ENCODE measurements at regions not wholly inside any gene's neighbourhood (a gene's known extent, or its start where the extent isn't known, plus 50 kb on each side); places are given as distances from the start of the nearest gene placed in this dataset.
"Not testable (repeated sequence)": the region's sequence is repeated elsewhere in the genome, so short reads cannot be mapped to it uniquely, and the experiment has no call there.

DNA sequence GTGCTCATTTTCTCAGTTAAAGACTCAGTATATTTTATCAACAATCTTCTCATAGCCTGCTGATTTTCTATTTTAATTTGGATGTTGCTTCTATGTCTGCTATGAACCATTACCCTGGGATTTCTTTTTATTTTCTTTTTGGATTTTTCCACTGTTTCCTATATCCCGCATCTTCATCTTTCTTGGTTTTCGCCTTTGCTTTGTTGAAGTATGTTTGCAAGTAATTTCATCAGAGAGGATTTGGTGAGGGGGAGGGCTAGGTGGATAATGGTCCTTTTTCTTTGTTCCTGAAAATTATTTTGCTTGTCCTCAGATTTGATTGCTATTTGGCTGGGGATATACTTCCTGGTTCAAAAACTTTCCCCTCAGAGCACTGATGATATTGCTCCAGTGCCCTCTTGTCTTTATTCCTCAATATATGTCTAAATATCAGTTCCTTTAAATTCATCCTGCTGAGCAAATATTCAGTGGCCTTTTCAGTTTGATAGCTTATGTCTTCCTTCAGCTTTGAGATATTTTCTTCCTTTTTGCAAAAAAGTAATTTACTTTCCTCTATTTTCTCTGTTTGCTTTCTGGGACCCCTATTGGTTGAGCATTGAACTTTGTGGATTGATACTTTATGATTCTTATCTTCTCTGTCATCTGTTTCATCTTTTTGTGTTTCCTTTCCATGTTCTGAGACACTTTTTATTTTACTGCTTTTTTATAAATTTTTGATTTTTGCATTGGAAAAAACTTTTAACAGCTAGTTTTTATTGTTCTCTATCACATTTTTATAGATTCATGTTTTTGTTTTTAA is 227.6 kb upstream of the ELL2 start:
- H3K9me2 ChIP-seq (ENCODE audit: insufficient read depth) = no peaks in the 10 kb centered on the region
- no peaks in the 10 kb centered on the region for H3K36me3 ChIP-seq (ENCODE audit: low read depth)
- CTCF ChIA-PET = no interaction called here
- TF ChIP-seq EZH2 (IDR thresholded peaks at IDR 0.05; ENCODE audit: low read depth) = no peak
- TF ChIP-seq, protein P1, sequence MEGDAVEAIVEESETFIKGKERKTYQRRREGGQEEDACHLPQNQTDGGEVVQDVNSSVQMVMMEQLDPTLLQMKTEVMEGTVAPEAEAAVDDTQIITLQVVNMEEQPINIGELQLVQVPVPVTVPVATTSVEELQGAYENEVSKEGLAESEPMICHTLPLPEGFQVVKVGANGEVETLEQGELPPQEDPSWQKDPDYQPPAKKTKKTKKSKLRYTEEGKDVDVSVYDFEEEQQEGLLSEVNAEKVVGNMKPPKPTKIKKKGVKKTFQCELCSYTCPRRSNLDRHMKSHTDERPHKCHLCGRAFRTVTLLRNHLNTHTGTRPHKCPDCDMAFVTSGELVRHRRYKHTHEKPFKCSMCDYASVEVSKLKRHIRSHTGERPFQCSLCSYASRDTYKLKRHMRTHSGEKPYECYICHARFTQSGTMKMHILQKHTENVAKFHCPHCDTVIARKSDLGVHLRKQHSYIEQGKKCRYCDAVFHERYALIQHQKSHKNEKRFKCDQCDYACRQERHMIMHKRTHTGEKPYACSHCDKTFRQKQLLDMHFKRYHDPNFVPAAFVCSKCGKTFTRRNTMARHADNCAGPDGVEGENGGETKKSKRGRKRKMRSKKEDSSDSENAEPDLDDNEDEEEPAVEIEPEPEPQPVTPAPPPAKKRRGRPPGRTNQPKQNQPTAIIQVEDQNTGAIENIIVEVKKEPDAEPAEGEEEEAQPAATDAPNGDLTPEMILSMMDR (conservative IDR thresholded peaks at IDR 0.05) = no peak
- no peaks in the 10 kb centered on the region for H3F3A ChIP-seq (ENCODE audit: insufficient read depth, low read depth)
- no peaks in the 10 kb centered on the region for H3K27me3 ChIP-seq (ENCODE audit: insufficient read depth, low read depth)
- POLR2A ChIA-PET (ENCODE audit: unreplicated experiment) = no interaction called here
- no peak overlapping the region for H3K4me3 ChIP-seq
- no peak overlapping the region for H2AFZ ChIP-seq
- intact Hi-C loops (cut with micrococcal nuclease; ENCODE audit: unreplicated experiment) = no loop called here
- H3K9me3 ChIP-seq (ENCODE audit: insufficient read depth, low read depth) = peaks cover 4% of the 10 kb centered on the region
- BruUV-seq (replicated peaks) = no TSS peak
- H4K20me1 ChIP-seq (ENCODE audit: insufficient read depth) = no peaks in the 10 kb centered on the region
- no peaks in the 10 kb centered on the region for H3K79me2 ChIP-seq (ENCODE audit: low read depth)
- H3K4me2 ChIP-seq = no peak overlapping the region
- no peak overlapping the region for H3K27ac ChIP-seq
- DNase-seq = no peak
- H3K4me1 ChIP-seq (replicated peaks; ENCODE audit: insufficient read depth) = no peaks in the 10 kb centered on the region

GRCh38 chr5:96187309-96188027 is 225.8 kb upstream of the ELL2 start:
- no peaks in the 10 kb centered on the region for H3K27me3 ChIP-seq (ENCODE audit: insufficient read depth, low read depth)
- no peaks in the 10 kb centered on the region for H3K79me2 ChIP-seq (ENCODE audit: low read depth)
- ChIA-PET POLR2A (ENCODE audit: unreplicated experiment) (no interaction called here), CTCF (no interaction called here)
- H3K9me2 ChIP-seq (ENCODE audit: insufficient read depth) = no peaks in the 10 kb centered on the region
- H3K36me3 ChIP-seq (ENCODE audit: low read depth) = no peaks in the 10 kb centered on the region
- no peak overlapping the region for H3K27ac ChIP-seq
- DNase-seq = peak in 1 of 2 experiments; percentile 38
- intact Hi-C loops (cut with micrococcal nuclease; ENCODE audit: unreplicated experiment) = no loop called here
- no peak overlapping the region for H3K4me2 ChIP-seq
- H4K20me1 ChIP-seq (ENCODE audit: insufficient read depth) = no peaks in the 10 kb centered on the region
- H3F3A ChIP-seq (ENCODE audit: insufficient read depth, low read depth) = no peaks in the 10 kb centered on the region
- H3K9me3 ChIP-seq (ENCODE audit: insufficient read depth, low read depth) = peaks cover 4% of the 10 kb centered on the region
- TF ChIP-seq, protein P1 (conservative IDR thresholded peaks at IDR 0.05) = no peak
- no peak for TF ChIP-seq EZH2 (IDR thresholded peaks at IDR 0.05; ENCODE audit: low read depth)
- no peak overlapping the region for H2AFZ ChIP-seq
- H3K4me1 ChIP-seq (replicated peaks; ENCODE audit: insufficient read depth) = no peaks in the 10 kb centered on the region
- BruUV-seq (replicated peaks) = no TSS peak
- no peak overlapping the region for H3K4me3 ChIP-seq

- H3K79me2 ChIP-seq (ENCODE audit: low read depth); H3K27me3 ChIP-seq (ENCODE audit: insufficient read depth, low read depth); H3K36me3 ChIP-seq (ENCODE audit: low read depth); H2AFZ ChIP-seq; DNase-seq; H3K9me3 ChIP-seq (ENCODE audit: insufficient read depth, low read depth); POLR2A ChIA-PET (ENCODE audit: unreplicated experiment); H4K20me1 ChIP-seq (ENCODE audit: insufficient read depth); intact Hi-C loops (cut with micrococcal nuclease; ENCODE audit: unreplicated experiment); H3K27ac ChIP-seq; CTCF ChIA-PET; H3F3A ChIP-seq (ENCODE audit: insufficient read depth, low read depth); H3K9me2 ChIP-seq (ENCODE audit: insufficient read depth); H3K4me2 ChIP-seq; BruUV-seq (replicated peaks); H3K4me1 ChIP-seq (replicated peaks; ENCODE audit: insufficient read depth); H3K4me3 ChIP-seq: not testable (repeated sequence)
Measured at GRCh38 chr5:96184510-96184909, 222.9 kb upstream of the ELL2 start.
